Large intestine (tissue), 3 donors: ENCODE measurements at regions not wholly inside any gene's neighbourhood (a gene's known extent, or its start where the extent isn't known, plus 50 kb on each side); places are given as distances from the start of the nearest gene placed in this dataset.
"Not testable (repeated sequence)": the region's sequence is repeated elsewhere in the genome, so short reads cannot be mapped to it uniquely, and the experiment has no call there.

Experiments used
- DNase-seq, 2 donors: peaks; one replicate each; pipeline versions ENCODE4 v3.0.0 to v3.0.0-alpha.2; 2013
- H3K27ac ChIP-seq: one replicate; pipeline ENCODE4 v1.5.1; 2013; ENCODE audit warnings: low read length
- H3K27me3 ChIP-seq: 2 replicates; pipeline ENCODE4 v1.6.1; 2013; ENCODE audit warnings: low read length; ENCODE audit not compliant: control insufficient read depth, insufficient read depth
- H3K36me3 ChIP-seq: 2 replicates; pipeline ENCODE4 v1.6.1; 2013; ENCODE audit warnings: low read length; ENCODE audit not compliant: control insufficient read depth, insufficient read depth
- H3K4me1 ChIP-seq: one replicate; pipeline ENCODE4 v1.6.1; 2013; ENCODE audit warnings: low read length; ENCODE audit not compliant: control insufficient read depth, insufficient read depth
- H3K4me3 ChIP-seq: one replicate; pipeline ENCODE4 v1.5.1; 2013; ENCODE audit warnings: low read length
- H3K9me3 ChIP-seq: one replicate; pipeline ENCODE4 v1.6.1; 2013; ENCODE audit warnings: mild to moderate bottlenecking, low read depth, low read length, moderate library complexity; ENCODE audit not compliant: control insufficient read depth
- WGBS: methylation state at CpG from one replicate; pipeline ENCODE4 v1.1.5; 2013; ENCODE audit warnings: low lambda C conversion rate; ENCODE audit not compliant: insufficient coverage; 5-methylcytosine and 5-hydroxymethylcytosine counted together

- not testable (repeated sequence) for H3K27ac ChIP-seq, H3K4me3 ChIP-seq, H3K4me1 ChIP-seq, H3K36me3 ChIP-seq, DNase-seq, H3K27me3 ChIP-seq, H3K9me3 ChIP-seq
- WGBS, result no CpG with 5 or more reads among the region's 3 CpGs
Measured at GRCh38 chrX:10706342-10706741, 86.0 kb upstream of the MID1 start.

GRCh38 chrX:10707773-10708172, 87.4 kb upstream of the MID1 start:
- Histone ChIP-seq H3K27me3 (no peaks in the 10 kb centered on the region), H3K4me1 (no peaks in the 10 kb centered on the region), H3K9me3 (no peaks in the 10 kb centered on the region), H3K4me3 (no peak overlapping the region), H3K36me3 (no peaks in the 10 kb centered on the region), H3K27ac (no peak overlapping the region)
- WGBS, result no CpG with 5 or more reads among the region's 2 CpGs
- no peak for DNase-seq

GRCh38 chrX:10709276-10709675, 88.9 kb upstream of the MID1 start:
- H3K36me3 ChIP-seq, result no peaks in the 10 kb centered on the region
- H3K27me3 ChIP-seq, result no peaks in the 10 kb centered on the region
- H3K4me1 ChIP-seq, result no peaks in the 10 kb centered on the region
- no peak for DNase-seq
- no peak overlapping the region for H3K4me3 ChIP-seq
- no peaks in the 10 kb centered on the region for H3K9me3 ChIP-seq
- WGBS, result no CpG with 5 or more reads among the region's 4 CpGs
- no peak overlapping the region for H3K27ac ChIP-seq

DNA sequence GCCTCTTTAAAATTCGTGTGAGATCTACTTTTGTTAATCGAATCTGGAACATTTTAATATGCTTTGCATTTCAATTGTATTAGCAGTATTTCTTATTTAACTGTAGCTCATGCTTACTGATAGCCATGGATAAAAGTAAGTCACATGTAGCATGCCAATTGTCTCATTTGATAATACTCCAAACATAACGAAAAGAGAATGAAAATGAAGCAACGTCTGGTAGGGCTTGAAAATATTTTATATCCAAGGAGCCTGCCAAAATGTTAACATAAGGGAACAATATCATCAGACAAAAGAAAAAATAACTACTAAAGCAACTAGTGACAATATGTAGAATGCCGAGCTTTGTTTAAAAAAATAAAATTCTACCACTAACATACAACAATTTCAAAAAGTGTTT, 94.1 kb upstream of the MID1 start:
- Histone ChIP-seq H3K36me3 (no peaks in the 10 kb centered on the region), H3K4me1 (no peaks in the 10 kb centered on the region), H3K9me3 (no peaks in the 10 kb centered on the region), H3K27me3 (no peaks in the 10 kb centered on the region), H3K27ac (no peak overlapping the region), H3K4me3 (no peak overlapping the region)
- no peak for DNase-seq
- WGBS, result 93% methylated on average over 3 of the region's 5 CpGs

GRCh38 chrX:10722851-10723250, 102.5 kb upstream of the MID1 start:
- Histone ChIP-seq H3K9me3 (no peaks in the 10 kb centered on the region), H3K4me3 (no peak overlapping the region), H3K36me3 (no peaks in the 10 kb centered on the region), H3K27me3 (no peaks in the 10 kb centered on the region), H3K4me1 (no peaks in the 10 kb centered on the region), H3K27ac (no peak overlapping the region)
- DNase-seq, result peak; percentile 15 to 20
- WGBS, result no CpG with 5 or more reads among the region's 4 CpGs

GRCh38 chrX:10725071-10725470, 104.7 kb upstream of the MID1 start:
- no peak for DNase-seq
- H3K27ac ChIP-seq, result no peak overlapping the region
- no peak overlapping the region for H3K4me3 ChIP-seq
- no peaks in the 10 kb centered on the region for H3K27me3 ChIP-seq
- H3K36me3 ChIP-seq, result no peaks in the 10 kb centered on the region
- WGBS, result 80% methylated on average over 1 of the region's 3 CpGs
- no peaks in the 10 kb centered on the region for H3K9me3 ChIP-seq
- no peaks in the 10 kb centered on the region for H3K4me1 ChIP-seq

- Histone ChIP-seq H3K9me3 (no peaks in the 10 kb centered on the region), H3K36me3 (no peaks in the 10 kb centered on the region), H3K27me3 (no peaks in the 10 kb centered on the region), H3K4me3 (no peak overlapping the region), H3K27ac (no peak overlapping the region), H3K4me1 (no peaks in the 10 kb centered on the region)
- WGBS, result no CpG with 5 or more reads among the region's 3 CpGs
- DNase-seq, result peak in 1 of 2 donors; percentile 16
Measured at GRCh38 chrX:10726647-10727046, 106.3 kb upstream of the MID1 start.

- Histone ChIP-seq H3K27me3 (no peaks in the 10 kb centered on the region), H3K27ac (no peak overlapping the region), H3K36me3 (no peaks in the 10 kb centered on the region), H3K4me3 (no peak overlapping the region), H3K9me3 (no peaks in the 10 kb centered on the region), H3K4me1 (no peaks in the 10 kb centered on the region)
- WGBS, result 73% methylated on average over 3 of the region's 12 CpGs
- DNase-seq, result no peak
Measured at GRCh38 chrX:10728806-10729389, 108.5 kb upstream of the MID1 start.

GRCh38 chrX:10739426-10739825, 119.0 kb upstream of the MID1 start:
- no peaks in the 10 kb centered on the region for H3K36me3 ChIP-seq
- DNase-seq, result no peak
- H3K9me3 ChIP-seq, result no peaks in the 10 kb centered on the region
- H3K27me3 ChIP-seq, result no peaks in the 10 kb centered on the region
- H3K4me1 ChIP-seq, result no peaks in the 10 kb centered on the region
- WGBS, result no CpG with 5 or more reads among the region's 1 CpG
- H3K4me3 ChIP-seq, result no peak overlapping the region
- H3K27ac ChIP-seq, result no peak overlapping the region

DNA sequence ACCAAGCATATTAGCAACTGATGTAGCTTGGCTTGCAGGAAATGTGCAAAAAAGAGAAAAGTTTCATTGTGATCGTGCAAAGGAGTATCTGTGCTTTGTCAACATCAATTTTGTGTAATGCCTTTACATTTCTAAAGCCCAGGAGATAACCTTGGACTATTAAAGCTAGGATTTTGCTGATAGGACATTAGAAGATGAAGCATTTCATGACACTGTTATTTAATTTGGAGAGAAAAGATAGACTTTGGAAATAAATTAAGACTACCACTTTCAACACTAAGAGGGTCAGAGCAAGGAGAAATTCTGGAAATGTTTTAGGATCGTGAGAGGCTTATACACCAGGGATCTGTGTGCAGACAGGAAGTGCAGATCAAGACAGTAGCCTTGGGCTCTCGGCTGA, 120.6 kb upstream of the MID1 start:
- no CpG with 5 or more reads among the region's 3 CpGs for WGBS
- no peaks in the 10 kb centered on the region for H3K9me3 ChIP-seq
- DNase-seq, result no peak

GRCh38 chrX:10741550-10741949, 121.2 kb upstream of the MID1 start:
- Histone ChIP-seq H3K4me1 (no peaks in the 10 kb centered on the region), H3K36me3 (no peaks in the 10 kb centered on the region), H3K4me3 (no peak overlapping the region), H3K27ac (no peak overlapping the region), H3K27me3 (no peaks in the 10 kb centered on the region), H3K9me3 (no peaks in the 10 kb centered on the region)
- no peak for DNase-seq
- no CpG with 5 or more reads among the region's 2 CpGs for WGBS

More for the DNA sequence above, 120.6 kb upstream of the MID1 start:
- no peak overlapping the region for H3K4me3 ChIP-seq
- no peaks in the 10 kb centered on the region for H3K4me1 ChIP-seq
- H3K27me3 ChIP-seq, result no peaks in the 10 kb centered on the region
- H3K27ac ChIP-seq, result no peak overlapping the region
- no peaks in the 10 kb centered on the region for H3K36me3 ChIP-seq
